ENCODE measurements at regions not wholly inside any gene's neighbourhood (a gene's known extent, or its start where the extent isn't known, plus 50 kb on each side); places are given as distances from the start of the nearest gene placed in this dataset.

GRCh38 chr2:15073664-15074063 is 441.1 kb downstream of the LRATD1 start:
- Histone ChIP-seq H3K27ac (ENCODE audit: extremely low read depth, low read depth, low read length) (no peak overlapping the region), H3K4me3 (ENCODE audit: low read depth, low read length) (no peak overlapping the region), H3K36me3 (ENCODE audit: control insufficient read depth in 2 of 2, insufficient read depth in 1 of 2, low read length in 2 of 2) (no peaks in the 10 kb centered on the region), H3K9me3 (ENCODE audit: control insufficient read depth, insufficient read depth, low read depth, low read length) (no peaks in the 10 kb centered on the region), H3K4me1 (ENCODE audit: control insufficient read depth, insufficient read depth, low read length) (no peaks in the 10 kb centered on the region)
- ChIA-PET CTCF (interaction anchor here (0.7 kb wide), 1 partner anchor 40 kb away, joined by 3 read pairs; no protein-coding TSS in a partner anchor), POLR2A (no interaction called here)
- TF ChIP-seq ZNF404 (tag by site-specific recombination; IDR thresholded peaks at IDR 0.05), result no peak
- TF ChIP-seq ZNF184 (tag by site-specific recombination; IDR thresholded peaks at IDR 0.05), result no peak
- TF ChIP-seq ZNF843 (tag by site-specific recombination; IDR thresholded peaks at IDR 0.05), result no peak
- no peak for TF ChIP-seq ZNF324 (tag by site-specific recombination; IDR thresholded peaks at IDR 0.05)
- TF ChIP-seq KLF17 (tag by site-specific recombination; IDR thresholded peaks at IDR 0.05), result no peak
- no peak for TF ChIP-seq HOXD13 (CRISPR knock-in tag; IDR thresholded peaks at IDR 0.05; ENCODE audit: borderline replicate concordance)
- no peak for TF ChIP-seq ZNF10 (tag by site-specific recombination; IDR thresholded peaks at IDR 0.05)
- TF ChIP-seq ZNF112 (tag by site-specific recombination; IDR thresholded peaks at IDR 0.05), result no peak
- no peak for TF ChIP-seq ZNF792 (tag by site-specific recombination; IDR thresholded peaks at IDR 0.05)
- no peak for TF ChIP-seq RBAK (tag by site-specific recombination; IDR thresholded peaks at IDR 0.05)
- TF ChIP-seq ZNF558 (tag by site-specific recombination; IDR thresholded peaks at IDR 0.05), result no peak
- no peak for TF ChIP-seq KLF10 (tag by site-specific recombination; IDR thresholded peaks at IDR 0.05)
- TF ChIP-seq ZNF48 (tag by site-specific recombination; IDR thresholded peaks at IDR 0.05), result no peak
- TF ChIP-seq ZNF132 (tag by site-specific recombination; IDR thresholded peaks at IDR 0.05; ENCODE audit: borderline replicate concordance), result no peak
- no peak for TF ChIP-seq ZBTB10 (tag by site-specific recombination; IDR thresholded peaks at IDR 0.05)
- TF ChIP-seq IKZF3 (tag by site-specific recombination; IDR thresholded peaks at IDR 0.05), result no peak
- no peak for TF ChIP-seq ZNF654 (tag by site-specific recombination; IDR thresholded peaks at IDR 0.05; ENCODE audit: low read depth)

GRCh38 chr2:15074319-15074718 is 441.8 kb downstream of the LRATD1 start:
- TF ChIP-seq ZNF621 (tag by site-specific recombination; IDR thresholded peaks at IDR 0.05), result no peak
- no peak overlapping the region for H3K27ac ChIP-seq (ENCODE audit: extremely low read depth, low read depth, low read length)
- no peaks in the 10 kb centered on the region for H3K9me3 ChIP-seq (ENCODE audit: control insufficient read depth, insufficient read depth, low read depth, low read length)
- no peaks in the 10 kb centered on the region for H3K4me1 ChIP-seq (ENCODE audit: control insufficient read depth, insufficient read depth, low read length)
- no peaks in the 10 kb centered on the region for H3K36me3 ChIP-seq (ENCODE audit: control insufficient read depth in 2 of 2, insufficient read depth in 1 of 2, low read length in 2 of 2)
- CTCF ChIA-PET, result interaction anchor here (0.7 to 0.9 kb wide), 2 partner anchors 16 to 41 kb away, joined by 3 read pairs; no protein-coding TSS in a partner anchor
- POLR2A ChIA-PET, result no interaction called here
- no peak overlapping the region for H3K4me3 ChIP-seq (ENCODE audit: low read depth, low read length)

GRCh38 chr2:15074751-15075700 is 442.5 kb downstream of the LRATD1 start:
- CTCF ChIA-PET, result interaction anchor here (0.9 kb wide), 1 partner anchor 17 kb away, joined by 3 read pairs; no protein-coding TSS in a partner anchor
- no peaks in the 10 kb centered on the region for H3K9me3 ChIP-seq (ENCODE audit: control insufficient read depth, insufficient read depth, low read depth, low read length)
- no peaks in the 10 kb centered on the region for H3K4me1 ChIP-seq (ENCODE audit: control insufficient read depth, insufficient read depth, low read length)
- no peak for TF ChIP-seq ZBTB10 (tag by site-specific recombination; IDR thresholded peaks at IDR 0.05)
- TF ChIP-seq ZNF561 (tag by site-specific recombination; IDR thresholded peaks at IDR 0.05; ENCODE audit: borderline replicate concordance), result no peak
- TF ChIP-seq MZF1 (tag by site-specific recombination; IDR thresholded peaks at IDR 0.05; ENCODE audit: borderline replicate concordance), result no peak
- no peak for TF ChIP-seq ZNF626 (tag by site-specific recombination; IDR thresholded peaks at IDR 0.05)
- TF ChIP-seq ZBTB21 (tag by site-specific recombination; IDR thresholded peaks at IDR 0.05), result no peak
- no peak for TF ChIP-seq SP2 (tag by site-specific recombination; IDR thresholded peaks at IDR 0.05)
- TF ChIP-seq ZBTB8A (tag by site-specific recombination; IDR thresholded peaks at IDR 0.05), result no peak
- H3K36me3 ChIP-seq (ENCODE audit: control insufficient read depth in 2 of 2, insufficient read depth in 1 of 2, low read length in 2 of 2), result no peaks in the 10 kb centered on the region
- H3K27ac ChIP-seq (ENCODE audit: extremely low read depth, low read depth, low read length), result no peak overlapping the region
- no peak overlapping the region for H3K4me3 ChIP-seq (ENCODE audit: low read depth, low read length)
- POLR2A ChIA-PET, result no interaction called here

Data from HEK293 (cell line).